Stomach (tissue), 8 donors: ENCODE measurements at regions not wholly inside any gene's neighbourhood (a gene's known extent, or its start where the extent isn't known, plus 50 kb on each side); places are given as distances from the start of the nearest gene placed in this dataset.

ENCODE experiments used
- DNase-seq, 2 donors: peaks; one replicate each; pipeline versions ENCODE4 v3.0.0 to v3.0.0-alpha.2; 2013 to 2019
- H3K27ac ChIP-seq, 5 donors: fragments of 200-600 bp in 4 of 5; sonication (generic) in 4 of 5; one replicate each; pipeline ENCODE4 v1.5.1; 2013 to 2019; ENCODE audit warnings: mild to moderate bottlenecking in 1 of 5, moderate library complexity in 1 of 5
- H3K27me3 ChIP-seq, 3 donors: fragments of 200-600 bp; sonication (generic); one replicate each; pipeline ENCODE4 v1.5.1; 2017 to 2019; ENCODE audit warnings: mixed run types in 1 of 3
- H3K36me3 ChIP-seq, 4 donors: fragments of 200-600 bp; sonication (generic); 1 replicate in 3 of 4; 2 replicates in 1 of 4; pipeline ENCODE4 v1.5.1; 2016 to 2019
- H3K4me1 ChIP-seq, 4 donors: fragments of 200-600 bp; sonication (generic); one replicate each; pipeline ENCODE4 v1.5.1; 2016 to 2019
- H3K4me3 ChIP-seq, 4 donors: fragments of 200-600 bp; sonication (generic) in 3 of 4; one replicate each; pipeline ENCODE4 v1.5.1; 2016 to 2019; ENCODE audit warnings: mild to moderate bottlenecking in 1 of 4
- H3K9me3 ChIP-seq, 4 donors: fragments of 200-600 bp; sonication (generic); one replicate each; pipeline ENCODE4 v1.5.1; 2016 to 2019
- EP300 ChIP-seq: sonication (generic); formaldehyde crosslinking; IDR thresholded peaks from one replicate; pipeline ENCODE4 v1.6.1; 2017; ENCODE audit warnings: antibody characterized with exemption
- POLR2A ChIP-seq, 4 donors: fragments of 450-650 bp; IDR thresholded peaks; one replicate each; pipeline ENCODE4 v1.6.1; 2016; ENCODE audit warnings: antibody characterized with exemption in 4 of 4, control low read depth in 2 of 4, mild to moderate bottlenecking in 1 of 4, moderate library complexity in 1 of 4
- POLR2AphosphoS5 ChIP-seq, 3 donors: sonication (generic); formaldehyde crosslinking; IDR thresholded peaks; one replicate each; pipeline ENCODE4 v1.6.1; 2016; ENCODE audit warnings: antibody characterized with exemption in 3 of 3
- WGBS, 5 donors: extraction: QIAGEN DNeasy Blood & Tissue Kit in 3 of 5; methylation state at CpG; one replicate each; pipeline versions ENCODE4 v1.1.5 to v1.1.7; 2013 to 2018; 5-methylcytosine and 5-hydroxymethylcytosine counted together
- intact Hi-C: fragments of 100-400 bp; cut with DNase I; formaldehyde crosslinking; loops from one replicate; pipeline ENCODE4 v1.15.1; 2023; ENCODE audit warnings: low total_unique reads
- TF ChIP-seq, protein P1 (sequence below), 7 experiments: fragments of 450-650 bp in 4 of 7; fragments of 200-600 bp in 3 of 7; sonication (generic) in 3 of 7; IDR thresholded peaks; one replicate each; pipeline ENCODE4 v1.5.1; 2016 to 2019; ENCODE audit warnings: antibody characterized with exemption in 7 of 7, control low read depth in 2 of 7, mild to moderate bottlenecking in 1 of 7
- donor health status: healthy with polysubstance abuse.
- donor health status: Bipolar disorder and iron deficiency.
- donor health status: healthy.

DNA sequence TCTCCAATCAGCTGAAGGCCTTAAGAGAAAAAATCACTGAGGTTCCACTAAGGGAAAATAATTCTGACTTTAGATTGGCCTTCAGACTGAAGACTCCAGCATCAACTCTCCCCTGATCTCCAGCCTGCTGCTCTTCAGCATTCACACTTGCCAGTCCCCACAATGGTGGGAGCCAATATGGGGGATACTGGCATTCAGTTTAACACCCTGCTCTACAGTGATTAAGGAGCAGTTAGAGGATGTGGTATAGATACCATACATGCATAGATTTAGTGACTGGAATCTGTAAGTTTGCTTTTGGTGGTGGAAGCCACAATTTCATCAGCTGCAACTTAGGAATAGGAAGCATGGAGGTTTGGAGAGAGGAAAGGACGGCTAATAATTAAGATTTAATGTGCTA is 2017.7 kb upstream of the CDH6 start:
- Histone ChIP-seq H3K4me3 (no peak overlapping the region), H3K27me3 (no peaks in the 10 kb centered on the region), H3K9me3 (no peaks in the 10 kb centered on the region), H3K4me1 (no peaks in the 10 kb centered on the region), H3K27ac (no peak overlapping the region), H3K36me3 (no peaks in the 10 kb centered on the region)
- WGBS, 5 donors, result 69 to 83% (median 73%) methylated on average over 1 of the region's 1 CpG
- no peak for DNase-seq
- intact Hi-C loops, result no loop called here
- TF ChIP-seq EP300 (no peak), POLR2AphosphoS5 (IDR thresholded peaks at IDR 0.05) (no peak), POLR2A (IDR thresholded peaks at IDR 0.05) (no peak)
- TF ChIP-seq, protein P1, sequence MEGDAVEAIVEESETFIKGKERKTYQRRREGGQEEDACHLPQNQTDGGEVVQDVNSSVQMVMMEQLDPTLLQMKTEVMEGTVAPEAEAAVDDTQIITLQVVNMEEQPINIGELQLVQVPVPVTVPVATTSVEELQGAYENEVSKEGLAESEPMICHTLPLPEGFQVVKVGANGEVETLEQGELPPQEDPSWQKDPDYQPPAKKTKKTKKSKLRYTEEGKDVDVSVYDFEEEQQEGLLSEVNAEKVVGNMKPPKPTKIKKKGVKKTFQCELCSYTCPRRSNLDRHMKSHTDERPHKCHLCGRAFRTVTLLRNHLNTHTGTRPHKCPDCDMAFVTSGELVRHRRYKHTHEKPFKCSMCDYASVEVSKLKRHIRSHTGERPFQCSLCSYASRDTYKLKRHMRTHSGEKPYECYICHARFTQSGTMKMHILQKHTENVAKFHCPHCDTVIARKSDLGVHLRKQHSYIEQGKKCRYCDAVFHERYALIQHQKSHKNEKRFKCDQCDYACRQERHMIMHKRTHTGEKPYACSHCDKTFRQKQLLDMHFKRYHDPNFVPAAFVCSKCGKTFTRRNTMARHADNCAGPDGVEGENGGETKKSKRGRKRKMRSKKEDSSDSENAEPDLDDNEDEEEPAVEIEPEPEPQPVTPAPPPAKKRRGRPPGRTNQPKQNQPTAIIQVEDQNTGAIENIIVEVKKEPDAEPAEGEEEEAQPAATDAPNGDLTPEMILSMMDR (IDR thresholded peaks at IDR 0.05), result no peak

DNA sequence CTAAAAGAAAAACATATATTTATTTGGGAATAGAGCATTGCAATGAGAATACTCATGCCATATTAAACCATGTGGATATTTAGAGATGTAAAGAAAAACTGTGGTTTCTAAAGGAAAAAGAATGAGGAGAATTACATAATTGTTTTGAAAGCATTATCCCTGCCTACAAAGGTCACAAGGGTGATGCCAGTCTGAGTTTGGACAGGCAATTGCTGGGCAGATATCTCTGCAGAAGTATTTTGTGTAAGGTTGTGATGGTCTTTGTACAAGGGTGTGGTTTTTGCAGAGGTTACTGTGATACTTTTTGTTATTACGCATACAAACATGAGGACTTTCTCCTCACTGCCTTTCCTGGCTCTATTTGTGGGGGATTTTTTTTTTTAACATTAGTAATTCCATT is 2022.9 kb upstream of the CDH6 start:
- DNase-seq, result no peak
- Histone ChIP-seq H3K27me3 (no peaks in the 10 kb centered on the region), H3K4me1 (no peaks in the 10 kb centered on the region), H3K9me3 (no peaks in the 10 kb centered on the region), H3K36me3 (no peaks in the 10 kb centered on the region), H3K4me3 (no peak overlapping the region), H3K27ac (no peak overlapping the region)
- intact Hi-C loops, result no loop called here
- 93 to 97% (median 95%) methylated on average over 1 of the region's 1 CpG for WGBS, 5 donors
- TF ChIP-seq POLR2AphosphoS5 (IDR thresholded peaks at IDR 0.05) (no peak), POLR2A (IDR thresholded peaks at IDR 0.05) (no peak), EP300 (no peak)
- TF ChIP-seq, protein P1 (IDR thresholded peaks at IDR 0.05), result no peak

DNA sequence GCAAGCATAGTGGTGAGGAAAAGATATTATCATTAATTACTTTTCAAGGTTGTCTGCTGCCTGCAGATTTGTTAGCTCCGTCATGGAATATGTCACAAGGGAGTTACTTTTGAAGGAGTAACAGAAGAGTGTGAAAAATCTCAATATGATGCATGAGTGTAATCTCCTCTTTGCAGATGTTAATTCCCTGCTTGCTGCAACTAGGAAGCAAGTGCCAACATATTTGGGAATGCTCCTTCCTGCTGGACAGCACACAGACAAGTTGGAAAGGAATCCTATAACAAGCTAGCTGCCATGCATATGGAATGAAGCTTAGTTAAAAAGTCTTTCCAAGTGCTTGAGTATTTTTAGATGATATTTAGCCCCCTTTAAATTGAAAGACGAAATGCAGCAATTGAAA is 2023.6 kb upstream of the CDH6 start:
- TF ChIP-seq POLR2AphosphoS5 (IDR thresholded peaks at IDR 0.05) (no peak), EP300 (no peak), POLR2A (IDR thresholded peaks at IDR 0.05) (no peak)
- TF ChIP-seq, protein P1 (IDR thresholded peaks at IDR 0.05), result no peak
- H3K4me3 ChIP-seq, result no peak overlapping the region
- H3K27ac ChIP-seq, result no peak overlapping the region
- no peaks in the 10 kb centered on the region for H3K27me3 ChIP-seq
- peak in 1 of 2 donors; percentile 11 for DNase-seq
- no peaks in the 10 kb centered on the region for H3K9me3 ChIP-seq
- WGBS, 5 donors, result 43 to 68% (median 58%) methylated on average over 2 of the region's 2 CpGs
- no peaks in the 10 kb centered on the region for H3K36me3 ChIP-seq
- no peaks in the 10 kb centered on the region for H3K4me1 ChIP-seq
- intact Hi-C loops, result no loop called here

DNA sequence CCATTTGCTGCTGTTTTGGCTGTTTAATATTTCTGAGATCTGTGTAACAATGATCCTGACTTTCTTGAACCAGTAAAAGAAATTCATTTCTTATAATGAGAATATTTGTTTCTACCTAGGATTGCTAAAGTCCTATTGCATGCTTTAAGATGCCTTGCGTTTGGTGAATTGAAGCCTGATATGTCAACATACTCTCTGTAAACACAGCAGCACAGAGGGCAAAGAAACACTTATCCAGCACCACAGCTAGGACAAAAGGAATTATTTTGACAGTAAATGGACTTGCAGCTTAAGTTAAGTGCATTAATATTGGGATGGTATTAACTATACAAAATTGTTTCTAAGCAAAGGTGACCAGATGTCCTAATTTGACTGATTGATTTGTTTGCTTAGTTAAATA is 2031.2 kb upstream of the CDH6 start:
- intact Hi-C loops, result no loop called here
- H3K9me3 ChIP-seq, result no peaks in the 10 kb centered on the region
- no peak overlapping the region for H3K4me3 ChIP-seq
- TF ChIP-seq, protein P1 (IDR thresholded peaks at IDR 0.05), result no peak
- TF ChIP-seq POLR2AphosphoS5 (IDR thresholded peaks at IDR 0.05) (no peak), EP300 (no peak), POLR2A (IDR thresholded peaks at IDR 0.05) (no peak)
- H3K27me3 ChIP-seq, result no peaks in the 10 kb centered on the region
- H3K36me3 ChIP-seq, result no peaks in the 10 kb centered on the region
- WGBS, 5 donors, result 11 to 25% (median 16%) methylated on average over 1 of the region's 1 CpG
- DNase-seq, result no peak
- H3K4me1 ChIP-seq, result peaks cover 0 to 9% (median 0%) of the 10 kb centered on the region in 4 donors
- no peak overlapping the region for H3K27ac ChIP-seq
